CD8-positive, alpha-beta memory T cell (primary cell): ENCODE measurements at regions not wholly inside any gene's neighbourhood (a gene's known extent, or its start where the extent isn't known, plus 50 kb on each side); places are given as distances from the start of the nearest gene placed in this dataset.
A peak's percentile ranks its signal among the peaks of the same experiment; 100 is the strongest.

Experiments
- CTCF ChIA-PET: fragments of 350-600 bp; sonication (Branson Sonifier 250); formaldehyde crosslinking; loops from one replicate; lab custom pipeline; 2021; ENCODE audit warnings: antibody characterized with exemption; lab: Charles Lee
- POLR2A ChIA-PET: fragments of 350-600 bp; sonication (Branson Sonifier 250); formaldehyde crosslinking; loops from one replicate; lab custom pipeline; 2021; ENCODE audit warnings: antibody characterized with exemption; lab: Charles Lee
- DNase-seq, 5 donors: peaks; one replicate each; pipeline versions ENCODE4 v3.0.0 to v3.0.0-alpha.2; 2020 to 2022; ENCODE audit warnings: mixed read lengths in 1 of 5
- H3K27ac ChIP-seq: one replicate; pipeline ENCODE4 v1.7.0; 2013; ENCODE audit warnings: low read depth, mild to moderate bottlenecking, low read length, moderate library complexity
- H3K27me3 ChIP-seq: 2 replicates; pipeline ENCODE4 v1.7.0; 2013; ENCODE audit warnings: low read length, mild to moderate bottlenecking; ENCODE audit not compliant: insufficient read depth, poor library complexity, severe bottlenecking
- H3K36me3 ChIP-seq: 2 replicates; pipeline ENCODE4 v1.7.0; 2013; ENCODE audit warnings: mild to moderate bottlenecking, low read length, moderate library complexity; ENCODE audit not compliant: insufficient read depth
- H3K4me1 ChIP-seq: 2 replicates; pipeline ENCODE4 v1.7.0; 2013; ENCODE audit warnings: mild to moderate bottlenecking, low read length, moderate library complexity; ENCODE audit not compliant: insufficient read depth
- H3K4me3 ChIP-seq: 2 replicates; pipeline ENCODE4 v1.7.0; 2013; ENCODE audit warnings: mild to moderate bottlenecking, low read length
- H3K9me3 ChIP-seq: 2 replicates; pipeline ENCODE4 v1.7.0; 2013; ENCODE audit warnings: mild to moderate bottlenecking, low read length
- H3K27ac Mint-ChIP-seq, 8 donors: one replicate each; pipeline ENCODE4 v1.8.0; 2020 to 2021; ENCODE audit warnings: mixed read lengths in 8 of 8, mild to moderate bottlenecking in 6 of 8, inconsistent platforms in 3 of 8, moderate library complexity in 3 of 8
- H3K27me3 Mint-ChIP-seq, 2 donors: one replicate each; pipeline ENCODE4 v1.8.0; 2020 to 2021; ENCODE audit warnings: mixed read lengths in 2 of 2, mild to moderate bottlenecking in 1 of 2, moderate library complexity in 1 of 2
- H3K36me3 Mint-ChIP-seq, 3 donors: one replicate each; pipeline ENCODE4 v1.8.0; 2020 to 2021; ENCODE audit warnings: mixed read lengths in 3 of 3, inconsistent platforms in 1 of 3, mild to moderate bottlenecking in 1 of 3
- H3K4me1 Mint-ChIP-seq, 3 donors: one replicate each; pipeline ENCODE4 v1.8.0; 2020 to 2021; ENCODE audit warnings: mixed read lengths in 3 of 3, inconsistent platforms in 1 of 3, mild to moderate bottlenecking in 1 of 3
- H3K4me3 Mint-ChIP-seq, 7 donors: one replicate each; pipeline ENCODE4 v1.8.0; 2020 to 2021; ENCODE audit warnings: mixed read lengths in 7 of 7, mild to moderate bottlenecking in 6 of 7, moderate library complexity in 4 of 7, inconsistent platforms in 2 of 7
- H3K9me3 Mint-ChIP-seq, 5 donors: one replicate each; pipeline ENCODE4 v1.8.0; 2020 to 2022; ENCODE audit warnings: mixed read lengths in 5 of 5, mild to moderate bottlenecking in 3 of 5, moderate library complexity in 2 of 5, inconsistent platforms in 1 of 5

DNA sequence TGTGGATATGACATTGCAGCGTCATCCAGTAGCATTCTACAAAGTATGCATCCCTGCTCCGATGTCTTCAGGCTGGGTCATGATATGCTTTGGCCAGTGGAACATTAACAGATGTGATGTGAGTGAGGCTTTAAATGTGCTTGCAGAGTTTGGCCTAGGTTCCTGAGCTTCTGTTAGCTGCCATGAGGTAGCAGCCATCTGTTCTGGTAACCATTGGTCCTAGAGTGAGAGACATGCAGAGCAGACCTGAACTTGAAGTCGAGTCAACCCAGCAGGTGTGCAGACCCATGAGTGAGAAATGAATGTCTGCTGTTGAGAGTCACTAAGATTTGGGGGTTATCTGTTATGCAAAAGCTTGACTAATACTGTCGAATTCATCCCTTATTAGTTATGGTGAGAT lies 73.8 kb upstream of the NABP1 start:
- Mint-ChIP-seq H3K27ac (no peak overlapping the region), H3K4me1 (peaks cover 0 to 10% (median 4%) of the 10 kb centered on the region in 3 donors), H3K9me3 (no peaks in the 10 kb centered on the region), H3K4me3 (no peak overlapping the region), H3K27me3 (peaks cover 0 to 6% of the 10 kb centered on the region in 2 donors), H3K36me3 (no peaks in the 10 kb centered on the region)
- Histone ChIP-seq H3K36me3 (no peaks in the 10 kb centered on the region), H3K9me3 (no peaks in the 10 kb centered on the region), H3K4me3 (no peak overlapping the region), H3K4me1 (no peaks in the 10 kb centered on the region), H3K27me3 (no peaks in the 10 kb centered on the region), H3K27ac (no peak overlapping the region)
- no peak for DNase-seq
- CTCF ChIA-PET: no interaction called here
- POLR2A ChIA-PET: no interaction called here

DNA sequence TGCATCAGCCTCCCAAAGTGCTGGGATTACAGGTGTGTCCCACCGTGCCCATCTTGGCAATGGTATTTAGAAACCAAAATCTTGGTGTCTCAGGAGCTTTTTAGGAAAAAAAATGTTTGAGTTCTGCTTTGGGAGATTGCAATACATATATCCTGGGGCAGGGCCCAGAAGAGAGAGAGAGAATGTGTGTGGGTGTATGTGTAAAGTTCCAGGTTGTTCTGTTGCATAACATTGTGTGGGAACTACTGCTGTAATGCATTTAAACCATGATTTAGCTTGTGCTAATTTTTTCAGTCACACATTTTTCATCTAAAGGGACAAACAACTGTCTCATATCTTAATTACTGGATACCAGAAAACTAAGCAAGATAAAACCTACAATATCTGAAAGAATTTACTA lies 70.8 kb upstream of the NABP1 start:
- no peaks in the 10 kb centered on the region for H3K27me3 ChIP-seq
- H3K36me3 ChIP-seq: no peaks in the 10 kb centered on the region
- no peak overlapping the region for H3K27ac ChIP-seq
- POLR2A ChIA-PET: no interaction called here
- H3K36me3 Mint-ChIP-seq: no peaks in the 10 kb centered on the region
- no peaks in the 10 kb centered on the region for H3K4me1 Mint-ChIP-seq
- H3K4me1 ChIP-seq: no peaks in the 10 kb centered on the region
- H3K9me3 Mint-ChIP-seq: no peaks in the 10 kb centered on the region
- H3K9me3 ChIP-seq: no peaks in the 10 kb centered on the region
- CTCF ChIA-PET: no interaction called here
- no peak for DNase-seq
- H3K27ac Mint-ChIP-seq: peak overlapping the region in 1 of 8 donors; percentile 23
- H3K4me3 Mint-ChIP-seq: no peak overlapping the region
- no peak overlapping the region for H3K4me3 ChIP-seq
- H3K27me3 Mint-ChIP-seq: no peaks in the 10 kb centered on the region

DNA sequence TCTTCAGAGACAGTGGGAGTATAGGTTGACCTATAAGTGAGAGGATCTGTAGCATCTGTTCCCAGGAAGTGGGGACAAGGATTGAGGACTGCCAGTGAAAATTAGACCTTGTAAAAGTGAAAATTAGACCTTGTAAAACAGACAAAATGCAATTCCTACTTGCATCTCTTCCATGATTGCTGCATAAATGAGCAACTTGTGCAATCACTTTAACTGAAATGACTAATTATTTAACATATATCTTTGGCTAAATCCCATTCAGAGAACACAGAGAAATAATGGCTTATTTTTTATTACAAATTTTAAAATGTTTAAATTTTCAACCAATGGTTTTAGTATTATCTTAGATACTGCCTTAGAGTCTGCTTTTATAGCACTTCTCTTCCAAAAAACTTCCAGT lies 67.2 kb upstream of the NABP1 start:
- Mint-ChIP-seq H3K27me3 (no peaks in the 10 kb centered on the region), H3K27ac (no peak overlapping the region), H3K4me3 (no peak overlapping the region), H3K9me3 (no peaks in the 10 kb centered on the region), H3K4me1 (no peaks in the 10 kb centered on the region), H3K36me3 (peaks cover 0 to 1% (median 0%) of the 10 kb centered on the region in 3 donors)
- Histone ChIP-seq H3K27ac (no peak overlapping the region), H3K9me3 (no peaks in the 10 kb centered on the region), H3K27me3 (no peaks in the 10 kb centered on the region), H3K4me1 (no peaks in the 10 kb centered on the region), H3K36me3 (no peaks in the 10 kb centered on the region), H3K4me3 (no peak overlapping the region)
- ChIA-PET CTCF (interaction anchor here (1.2 kb wide), 1 partner anchor 10 kb away, joined by 3 read pairs; no protein-coding TSS in a partner anchor), POLR2A (no interaction called here)
- no peak for DNase-seq

DNA sequence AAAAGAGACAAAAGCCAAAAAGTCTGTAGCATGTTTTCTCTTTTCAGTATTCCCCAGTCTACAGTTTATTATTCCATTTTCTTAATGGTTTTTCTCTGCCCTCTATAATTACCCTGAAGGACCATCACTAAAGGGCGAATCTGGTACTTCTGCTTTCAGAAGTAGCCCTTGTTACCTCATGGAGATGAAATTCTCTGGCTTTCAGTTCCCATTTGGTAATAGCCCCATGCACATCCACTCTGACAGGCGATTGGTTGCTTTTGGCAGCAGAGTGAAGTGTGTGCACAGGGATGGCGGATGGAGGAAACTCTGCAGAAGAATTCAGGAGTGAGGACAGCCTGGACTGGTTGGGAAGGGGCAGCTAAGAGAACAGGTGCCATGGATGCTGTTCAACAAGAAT lies 66.3 kb upstream of the NABP1 start:
- Mint-ChIP-seq H3K4me3 (no peak overlapping the region), H3K4me1 (peaks cover 1 to 3% (median 3%) of the 10 kb centered on the region in 3 donors), H3K9me3 (no peaks in the 10 kb centered on the region), H3K27ac (peak overlapping the region in 1 of 8 donors; percentile 47), H3K36me3 (peaks cover 0 to 1% (median 0%) of the 10 kb centered on the region in 3 donors), H3K27me3 (no peaks in the 10 kb centered on the region)
- ChIA-PET POLR2A (no interaction called here), CTCF (interaction anchor here (1.2 to 1.5 kb wide), 2 partner anchors 10 to 12 kb away, joined by 3 read pairs; no protein-coding TSS in a partner anchor)
- Histone ChIP-seq H3K36me3 (no peaks in the 10 kb centered on the region), H3K27me3 (no peaks in the 10 kb centered on the region), H3K4me1 (no peaks in the 10 kb centered on the region), H3K27ac (no peak overlapping the region), H3K9me3 (no peaks in the 10 kb centered on the region), H3K4me3 (no peak overlapping the region)
- no peak for DNase-seq

DNA sequence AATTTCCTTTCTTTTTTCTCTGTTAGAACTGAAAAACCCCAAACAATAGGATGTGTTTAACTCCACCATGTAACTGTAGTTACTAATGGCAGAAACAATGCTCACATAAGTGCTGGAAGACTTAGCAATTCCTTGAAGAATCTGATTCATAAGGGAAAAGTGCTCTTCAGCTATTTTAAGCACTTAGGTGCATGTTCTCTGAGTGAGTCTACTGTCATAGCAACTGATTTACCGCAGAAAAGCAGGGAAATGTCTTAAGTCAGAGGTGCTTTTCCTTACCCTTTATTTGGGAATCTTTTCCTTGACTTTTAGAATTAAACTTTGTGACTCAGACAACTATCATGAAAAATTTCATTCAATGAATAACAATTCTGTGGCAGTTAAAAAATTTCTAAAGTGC lies 65.4 kb upstream of the NABP1 start:
- Mint-ChIP-seq H3K9me3 (no peaks in the 10 kb centered on the region), H3K4me3 (no peak overlapping the region), H3K27ac (no peak overlapping the region), H3K36me3 (peaks cover 0 to 1% (median 0%) of the 10 kb centered on the region in 3 donors), H3K4me1 (peaks cover 7 to 11% (median 7%) of the 10 kb centered on the region in 3 donors), H3K27me3 (no peaks in the 10 kb centered on the region)
- DNase-seq: no peak
- Histone ChIP-seq H3K4me3 (no peak overlapping the region), H3K9me3 (no peaks in the 10 kb centered on the region), H3K27ac (no peak overlapping the region), H3K4me1 (peaks cover 9% of the 10 kb centered on the region), H3K27me3 (no peaks in the 10 kb centered on the region), H3K36me3 (no peaks in the 10 kb centered on the region)
- ChIA-PET POLR2A (no interaction called here), CTCF (interaction anchor here (1.5 kb wide), 1 partner anchor 13 kb away, joined by 3 read pairs; no protein-coding TSS in a partner anchor)

DNA sequence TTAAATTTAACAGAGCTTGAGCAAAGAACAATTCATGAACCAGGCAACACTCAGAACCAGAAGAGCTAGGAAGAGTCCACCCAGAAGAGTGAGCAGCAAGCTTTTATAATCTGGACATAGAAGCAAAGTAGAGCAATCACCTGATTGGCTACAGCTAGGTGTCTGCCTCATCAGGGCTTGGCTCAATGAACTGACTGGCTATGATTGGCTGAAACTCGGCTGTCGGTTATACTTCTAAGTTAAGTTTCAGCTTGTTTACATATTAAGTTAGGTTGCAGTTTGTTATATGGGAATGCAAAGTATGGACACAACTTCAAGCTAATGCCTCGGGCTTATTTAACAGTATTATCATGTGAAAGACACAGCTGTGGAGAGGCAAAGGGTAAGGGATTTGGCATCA lies 63.2 kb upstream of the NABP1 start:
- CTCF ChIA-PET: interaction anchor here (0.6 to 1.6 kb wide), 5 partner anchors 10 to 63 kb away, joined by 3 read pairs; partner anchors contain the start of gene NABP1
- H3K4me3 ChIP-seq: no peak overlapping the region
- POLR2A ChIA-PET: interaction anchor here (0.6 to 1.4 kb wide), 4 partner anchors 29 to 67 kb away, joined by 3 to 12 read pairs (median 4); partner anchors contain the start of gene NABP1

DNA sequence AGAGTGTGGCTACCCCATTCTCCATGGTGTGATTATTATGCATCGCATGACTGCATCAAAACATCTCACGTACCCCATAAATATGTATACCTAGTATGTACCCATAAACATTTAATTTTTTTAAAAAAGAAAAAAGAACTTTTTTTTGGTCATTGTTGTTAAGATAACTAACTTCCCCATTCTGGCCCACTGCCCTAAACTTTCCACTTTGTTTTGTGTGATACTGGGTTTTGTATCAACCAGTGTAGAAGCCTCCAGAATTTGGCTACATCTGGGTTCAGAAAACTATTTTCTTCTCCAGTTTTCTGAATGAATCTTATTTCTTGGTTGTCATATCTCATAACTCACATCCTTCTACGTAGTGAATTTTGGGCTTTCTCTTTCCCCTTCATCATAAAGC lies 62.3 kb upstream of the NABP1 start:
- no peak overlapping the region for H3K27ac ChIP-seq
- CTCF ChIA-PET: interaction anchor here (1.0 kb wide), 1 partner anchor 63 kb away, joined by 3 read pairs; the partner anchor contains the start of gene NABP1
- no peaks in the 10 kb centered on the region for H3K9me3 ChIP-seq
- H3K27me3 Mint-ChIP-seq: no peaks in the 10 kb centered on the region
- H3K36me3 Mint-ChIP-seq: peaks cover 0 to 1% (median 0%) of the 10 kb centered on the region in 3 donors
- H3K27ac Mint-ChIP-seq: peak overlapping the region in 1 of 8 donors; percentile 23
- H3K9me3 Mint-ChIP-seq: no peaks in the 10 kb centered on the region
- no peaks in the 10 kb centered on the region for H3K36me3 ChIP-seq
- no peak overlapping the region for H3K4me3 Mint-ChIP-seq
- H3K4me1 Mint-ChIP-seq: peaks cover 29 to 36% (median 34%) of the 10 kb centered on the region in 3 donors
- H3K4me3 ChIP-seq: no peak overlapping the region
- POLR2A ChIA-PET: interaction anchor here (3.2 kb wide), 1 partner anchor 62 kb away, joined by 48 read pairs; the partner anchor contains the start of gene NABP1
- peaks cover 28% of the 10 kb centered on the region for H3K4me1 ChIP-seq
- no peaks in the 10 kb centered on the region for H3K27me3 ChIP-seq
- DNase-seq: no peak

More for the DNA sequence above, 63.2 kb upstream of the NABP1 start:
- Histone ChIP-seq H3K27ac (no peak overlapping the region), H3K9me3 (no peaks in the 10 kb centered on the region), H3K27me3 (no peaks in the 10 kb centered on the region), H3K36me3 (no peaks in the 10 kb centered on the region), H3K4me1 (peaks cover 28% of the 10 kb centered on the region)
- no peak for DNase-seq
- Mint-ChIP-seq H3K36me3 (peaks cover 0 to 1% (median 0%) of the 10 kb centered on the region in 3 donors), H3K27me3 (no peaks in the 10 kb centered on the region), H3K4me1 (peaks cover 25 to 31% (median 28%) of the 10 kb centered on the region in 3 donors), H3K27ac (peak overlapping the region in 1 of 8 donors; percentile 45), H3K4me3 (no peak overlapping the region), H3K9me3 (no peaks in the 10 kb centered on the region)

DNA sequence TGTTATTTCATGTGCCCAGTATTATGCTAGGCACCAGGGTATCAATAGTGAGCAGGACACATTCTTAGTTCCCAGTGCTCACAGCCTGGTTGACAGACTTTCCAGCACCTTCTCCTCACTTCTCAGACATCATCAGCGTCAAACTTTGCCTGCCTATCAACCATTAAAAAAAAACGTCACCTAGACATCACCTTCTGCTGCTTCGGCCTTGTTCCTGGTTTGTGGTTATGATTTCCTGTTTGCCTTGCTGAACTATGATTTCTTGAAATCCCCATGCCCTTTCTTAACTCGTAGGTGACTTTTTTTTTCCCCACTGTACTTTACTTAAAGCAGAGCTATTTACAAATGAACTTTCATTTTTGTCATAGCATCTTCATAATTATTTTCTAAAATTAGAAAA lies 60.4 kb upstream of the NABP1 start:
- H3K27me3 Mint-ChIP-seq: no peaks in the 10 kb centered on the region
- DNase-seq: peak; percentile 13 to 82 (median 66)
- H3K27ac ChIP-seq: peak overlapping the region; percentile 2
- no peaks in the 10 kb centered on the region for H3K36me3 ChIP-seq
- H3K36me3 Mint-ChIP-seq: peaks cover 0 to 1% (median 0%) of the 10 kb centered on the region in 3 donors
- ChIA-PET CTCF (interaction anchor here (0.5 to 1.5 kb wide), 5 partner anchors 17 to 59 kb away, joined by 3 to 5 read pairs (median 3); no protein-coding TSS in a partner anchor), POLR2A (interaction anchor here (1.1 to 3.2 kb wide), 4 partner anchors 8 to 62 kb away, joined by 3 to 48 read pairs (median 6); partner anchors contain the start of gene NABP1)
- peak overlapping the region; percentile 53 to 98 (median 88) for H3K27ac Mint-ChIP-seq
- H3K4me3 Mint-ChIP-seq: peak overlapping the region; percentile 0 to 69 (median 50)
- no peak overlapping the region for H3K4me3 ChIP-seq
- H3K4me1 Mint-ChIP-seq: peaks cover 31 to 42% (median 36%) of the 10 kb centered on the region in 3 donors
- H3K9me3 Mint-ChIP-seq: no peaks in the 10 kb centered on the region
- no peaks in the 10 kb centered on the region for H3K9me3 ChIP-seq
- peaks cover 28% of the 10 kb centered on the region for H3K4me1 ChIP-seq
- H3K27me3 ChIP-seq: no peaks in the 10 kb centered on the region
